Loucy (cell line): ENCODE measurements at regions not wholly inside any gene's neighbourhood (a gene's known extent, or its start where the extent isn't known, plus 50 kb on each side); places are given as distances from the start of the nearest gene placed in this dataset.

Experiments used
- CTCF ChIP-seq: fragments of 200-600 bp; sonication (generic); conservative IDR thresholded peaks from 2 replicates; pipeline ENCODE4 v1.5.1; 2014; ENCODE audit warnings: mild to moderate bottlenecking, antibody characterized with exemption, low read length
- EZH2phosphoT487 ChIP-seq: fragments of 200-600 bp; IDR thresholded peaks from 2 replicates; pipeline ENCODE4 v1.6.1; 2018; ENCODE audit warnings: antibody characterized with exemption, mild to moderate bottlenecking, moderate library complexity, borderline replicate concordance

GRCh38 chr13:50762969-50763567 lies 80.4 kb downstream of the DLEU7 start:
- no peak for TF ChIP-seq CTCF
- no peak for TF ChIP-seq EZH2phosphoT487
